ENCODE measurements at regions not wholly inside any gene's neighbourhood (a gene's known extent, or its start where the extent isn't known, plus 50 kb on each side); places are given as distances from the start of the nearest gene placed in this dataset.

GRCh38 chr2:17309181-17309580 is 209.1 kb downstream of the RAD51AP2 start:
- DNase-seq (ENCODE audit: extremely low read depth, low read depth, low spot score), result no peak

GRCh38 chr2:17306706-17307105 is 211.5 kb downstream of the RAD51AP2 start:
- no peak for DNase-seq (ENCODE audit: extremely low read depth, low read depth, low spot score)

GRCh38 chr2:17306219-17306618 is 212.0 kb downstream of the RAD51AP2 start:
- no peak for DNase-seq (ENCODE audit: extremely low read depth, low read depth, low spot score)

- no peak for DNase-seq (ENCODE audit: extremely low read depth, low read depth, low spot score)
These were observed 214.7 kb downstream of the RAD51AP2 start for GRCh38 chr2:17303521-17303920.

GRCh38 chr2:17303054-17303453 is 215.2 kb downstream of the RAD51AP2 start:
- no peak for DNase-seq (ENCODE audit: extremely low read depth, low read depth, low spot score)

- DNase-seq (ENCODE audit: extremely low read depth, low read depth, low spot score), result no peak
These were observed 216.0 kb downstream of the RAD51AP2 start for GRCh38 chr2:17302281-17302680.

GRCh38 chr2:17301437-17301836 is 216.8 kb downstream of the RAD51AP2 start:
- DNase-seq (ENCODE audit: extremely low read depth, low read depth, low spot score), result no peak

GRCh38 chr2:17299891-17300540 is 218.2 kb downstream of the RAD51AP2 start:
- no peak for DNase-seq (ENCODE audit: extremely low read depth, low read depth, low spot score)

GRCh38 chr2:17298453-17298852 is 219.8 kb downstream of the RAD51AP2 start:
- no peak for DNase-seq (ENCODE audit: extremely low read depth, low read depth, low spot score)

- DNase-seq (ENCODE audit: extremely low read depth, low read depth, low spot score), result no peak
These were observed 221.6 kb downstream of the RAD51AP2 start for GRCh38 chr2:17296686-17297085.

- no peak for DNase-seq (ENCODE audit: extremely low read depth, low read depth, low spot score)
These were observed 228.6 kb downstream of the RAD51AP2 start for GRCh38 chr2:17289669-17290068.

- no peak for DNase-seq (ENCODE audit: extremely low read depth, low read depth, low spot score)
These were observed 231.1 kb downstream of the RAD51AP2 start for GRCh38 chr2:17287183-17287582.

GRCh38 chr2:17282826-17283225 is 235.4 kb downstream of the RAD51AP2 start:
- no peak for DNase-seq (ENCODE audit: extremely low read depth, low read depth, low spot score)

GRCh38 chr2:17282245-17282644 is 236.0 kb downstream of the RAD51AP2 start:
- DNase-seq (ENCODE audit: extremely low read depth, low read depth, low spot score), result no peak

GRCh38 chr2:17276220-17276619 is 242.0 kb downstream of the RAD51AP2 start:
- DNase-seq (ENCODE audit: extremely low read depth, low read depth, low spot score), result no peak

GRCh38 chr2:17272652-17273525 is 245.4 kb downstream of the RAD51AP2 start:
- DNase-seq (ENCODE audit: extremely low read depth, low read depth, low spot score), result no peak

- DNase-seq (ENCODE audit: extremely low read depth, low read depth, low spot score), result no peak
These were observed 246.1 kb downstream of the RAD51AP2 start for GRCh38 chr2:17272170-17272569.

- DNase-seq (ENCODE audit: extremely low read depth, low read depth, low spot score), result no peak
These were observed 246.8 kb downstream of the RAD51AP2 start for GRCh38 chr2:17271416-17271815.

- no peak for DNase-seq (ENCODE audit: extremely low read depth, low read depth, low spot score)
These were observed 247.3 kb downstream of the RAD51AP2 start for GRCh38 chr2:17270894-17271293.

- no peak for DNase-seq (ENCODE audit: extremely low read depth, low read depth, low spot score)
These were observed 254.7 kb downstream of the RAD51AP2 start for GRCh38 chr2:17263570-17263968.

GRCh38 chr2:17262854-17263569 is 255.2 kb downstream of the RAD51AP2 start:
- DNase-seq (ENCODE audit: extremely low read depth, low read depth, low spot score), result no peak

GRCh38 chr2:17259613-17260012 is 258.6 kb downstream of the RAD51AP2 start:
- no peak for DNase-seq (ENCODE audit: extremely low read depth, low read depth, low spot score)
